HUES6 (cell line): ENCODE measurements at regions not wholly inside any gene's neighbourhood (a gene's known extent, or its start where the extent isn't known, plus 50 kb on each side); places are given as distances from the start of the nearest gene placed in this dataset.

Experiments used
- H3K27ac ChIP-seq: 2 replicates; pipeline ENCODE4 v1.7.0; 2013; ENCODE audit warnings: low read depth, mild to moderate bottlenecking, low read length, inconsistent platforms
- H3K27me3 ChIP-seq: 2 replicates; pipeline ENCODE4 v1.6.1; 2013; ENCODE audit warnings: low read length; ENCODE audit not compliant: control insufficient read depth, insufficient read depth
- H3K36me3 ChIP-seq: 2 replicates; pipeline ENCODE4 v1.6.1; 2013; ENCODE audit warnings: low read length; ENCODE audit not compliant: control insufficient read depth, insufficient read depth
- H3K4me1 ChIP-seq: 2 replicates; pipeline ENCODE4 v1.6.1; 2013; ENCODE audit warnings: low read length; ENCODE audit not compliant: control insufficient read depth, insufficient read depth
- H3K4me3 ChIP-seq: 2 replicates; pipeline ENCODE4 v1.5.1; 2013; ENCODE audit warnings: low read depth, low read length
- H3K9ac ChIP-seq: one replicate; pipeline ENCODE4 v1.6.1; 2013; ENCODE audit warnings: mild to moderate bottlenecking, low read length
- H3K9me3 ChIP-seq: 2 replicates; pipeline ENCODE4 v1.6.1; 2013; ENCODE audit warnings: low read depth, low read length; ENCODE audit not compliant: control insufficient read depth, insufficient read depth

DNA sequence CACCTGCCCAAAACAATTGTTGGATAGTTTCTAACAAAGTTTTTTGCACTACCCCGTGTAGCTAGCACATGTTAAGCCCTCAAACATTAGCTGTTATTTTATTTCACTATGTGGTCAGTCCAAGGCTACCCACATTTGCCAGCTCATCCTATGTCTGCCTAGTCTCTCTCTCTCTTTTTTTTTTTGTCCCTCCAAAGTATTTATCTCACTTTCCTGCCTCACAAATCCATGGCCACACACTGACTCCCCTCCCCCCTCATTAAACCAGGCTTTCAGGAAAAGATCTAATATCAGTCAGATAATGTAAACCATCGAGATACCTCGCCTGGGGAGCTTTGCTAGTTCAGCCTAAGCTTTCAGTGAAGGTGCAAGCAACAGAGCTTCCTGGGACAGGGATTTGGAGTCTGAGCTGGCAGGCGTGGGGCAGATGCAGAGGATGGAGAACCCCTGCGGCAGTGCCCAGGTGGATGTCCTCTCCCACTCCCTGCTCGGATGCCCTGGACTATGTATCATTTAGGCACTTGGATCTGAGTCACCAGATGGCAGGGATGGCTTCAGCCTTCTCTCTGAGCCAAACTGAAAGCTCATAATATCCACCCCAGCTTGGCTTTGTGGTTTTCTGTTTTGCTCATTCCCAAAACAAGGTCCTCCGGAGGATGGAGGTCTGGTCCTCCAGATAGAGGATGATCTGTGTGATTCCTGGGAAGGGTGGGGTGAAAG, 73.7 kb upstream of the FOXF1 start:
- Histone ChIP-seq H3K36me3 (no peaks in the 10 kb centered on the region), H3K9me3 (no peaks in the 10 kb centered on the region), H3K9ac (no peak overlapping the region), H3K4me1 (peaks cover 2% of the 10 kb centered on the region; the same call in 1 of the 2 replicates), H3K27me3 (peaks cover 35% of the 10 kb centered on the region; the same call in 1 of the 2 replicates), H3K4me3 (no peak overlapping the region), H3K27ac (no peak overlapping the region)

DNA sequence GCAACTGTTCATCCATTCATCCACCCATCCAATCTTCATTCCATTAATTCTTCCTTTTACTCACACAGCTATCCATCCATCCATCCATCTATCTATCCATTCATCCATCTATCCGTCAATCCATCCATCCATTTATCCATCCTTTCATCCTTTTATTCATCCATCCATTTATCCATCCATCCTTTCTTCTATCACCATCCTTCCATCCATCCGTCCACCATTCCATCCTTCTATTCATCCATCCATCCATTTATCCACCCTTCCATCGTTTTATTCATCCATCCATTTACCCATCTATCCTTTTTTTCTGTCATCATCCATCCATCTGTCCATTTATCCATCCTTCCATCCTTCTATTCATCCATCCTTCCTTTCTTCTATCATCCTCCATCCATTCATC, 73.0 kb upstream of the FOXF1 start:
- H3K9me3 ChIP-seq, result no peaks in the 10 kb centered on the region
- H3K27me3 ChIP-seq, result peaks cover 34% of the 10 kb centered on the region; the same call in 1 of the 2 replicates
- no peaks in the 10 kb centered on the region for H3K4me1 ChIP-seq
- H3K27ac ChIP-seq, result no peak overlapping the region
- H3K9ac ChIP-seq, result no peak overlapping the region
- no peaks in the 10 kb centered on the region for H3K36me3 ChIP-seq
- H3K4me3 ChIP-seq, result no peak overlapping the region

DNA sequence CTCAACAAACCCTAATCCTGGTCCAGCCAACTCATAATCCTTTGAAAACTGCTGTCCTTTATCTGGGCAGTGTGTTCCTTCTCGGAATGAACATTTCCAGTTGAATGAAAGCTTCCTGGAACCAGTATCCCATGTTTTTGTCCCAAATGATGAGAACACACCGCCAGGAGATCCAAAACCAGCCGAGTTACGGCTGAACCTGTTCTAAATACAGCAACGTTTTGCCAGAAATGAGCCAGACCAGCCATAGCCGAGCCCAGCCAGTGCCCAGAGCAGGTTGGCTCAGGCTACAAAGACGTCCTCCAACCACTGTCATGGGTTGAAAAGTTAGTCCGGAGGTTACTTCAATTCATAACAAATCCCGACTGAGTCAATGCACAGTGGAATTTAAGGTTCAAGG, 67.6 kb upstream of the FOXF1 start:
- H3K27ac ChIP-seq, result no peak overlapping the region
- no peak overlapping the region for H3K9ac ChIP-seq
- H3K4me1 ChIP-seq, result no peaks in the 10 kb centered on the region
- H3K4me3 ChIP-seq, result no peak overlapping the region
- peaks cover 18% of the 10 kb centered on the region; the same call in 1 of the 2 replicates for H3K27me3 ChIP-seq
- no peaks in the 10 kb centered on the region for H3K36me3 ChIP-seq
- H3K9me3 ChIP-seq, result peaks cover 10% of the 10 kb centered on the region

GRCh38 chr16:86443508-86444147, 66.7 kb upstream of the FOXF1 start:
- Histone ChIP-seq H3K36me3 (no peaks in the 10 kb centered on the region), H3K27me3 (peaks cover 9% of the 10 kb centered on the region; the same call in 1 of the 2 replicates), H3K4me3 (no peak overlapping the region), H3K9me3 (peaks cover 10% of the 10 kb centered on the region), H3K9ac (no peak overlapping the region), H3K27ac (no peak overlapping the region), H3K4me1 (no peaks in the 10 kb centered on the region)

- H3K27ac ChIP-seq, result no peak overlapping the region
- H3K27me3 ChIP-seq, result peaks cover 6% of the 10 kb centered on the region; the same call in 1 of the 2 replicates
- H3K4me3 ChIP-seq, result no peak overlapping the region
These were observed 66.1 kb upstream of the FOXF1 start for GRCh38 chr16:86444261-86444660.

GRCh38 chr16:86444661-86445060, 65.7 kb upstream of the FOXF1 start:
- H3K4me3 ChIP-seq, result no peak overlapping the region
- H3K27me3 ChIP-seq, result peaks cover 3% of the 10 kb centered on the region; the same call in 1 of the 2 replicates
- no peaks in the 10 kb centered on the region for H3K4me1 ChIP-seq
- H3K9me3 ChIP-seq, result peaks cover 10% of the 10 kb centered on the region
- H3K36me3 ChIP-seq, result no peaks in the 10 kb centered on the region
- no peak overlapping the region for H3K27ac ChIP-seq
- H3K9ac ChIP-seq, result no peak overlapping the region

More at GRCh38 chr16:86444261-86444660, 66.1 kb upstream of the FOXF1 start:
- Histone ChIP-seq H3K36me3 (no peaks in the 10 kb centered on the region), H3K4me1 (no peaks in the 10 kb centered on the region), H3K9ac (no peak overlapping the region), H3K9me3 (peaks cover 10% of the 10 kb centered on the region)

DNA sequence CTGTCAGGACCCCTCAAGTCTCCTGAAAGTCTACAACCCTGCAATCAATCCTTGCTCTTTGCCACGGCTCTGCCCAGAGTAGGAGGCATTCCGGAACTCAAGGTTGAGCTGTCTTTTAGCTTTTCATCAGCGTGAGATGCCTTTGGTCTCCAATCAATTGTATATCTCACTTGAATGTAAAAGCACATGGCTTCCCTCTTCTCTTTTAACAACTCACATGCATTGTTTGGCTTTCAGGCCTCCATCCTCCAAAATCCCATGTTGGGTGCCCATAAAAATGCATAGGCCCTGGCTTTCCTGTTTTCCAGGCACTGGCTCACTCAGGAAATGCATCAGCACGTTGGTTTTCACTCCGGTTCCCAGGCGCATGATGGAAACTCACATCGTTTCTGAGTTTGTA, 64.0 kb upstream of the FOXF1 start:
- H3K27ac ChIP-seq, result no peak overlapping the region
- H3K4me1 ChIP-seq, result no peaks in the 10 kb centered on the region
- H3K9me3 ChIP-seq, result peaks cover 10% of the 10 kb centered on the region
- H3K9ac ChIP-seq, result no peak overlapping the region
- H3K4me3 ChIP-seq, result no peak overlapping the region
- H3K27me3 ChIP-seq, result no peaks in the 10 kb centered on the region; the same call in 1 of the 2 replicates
- H3K36me3 ChIP-seq, result no peaks in the 10 kb centered on the region

DNA sequence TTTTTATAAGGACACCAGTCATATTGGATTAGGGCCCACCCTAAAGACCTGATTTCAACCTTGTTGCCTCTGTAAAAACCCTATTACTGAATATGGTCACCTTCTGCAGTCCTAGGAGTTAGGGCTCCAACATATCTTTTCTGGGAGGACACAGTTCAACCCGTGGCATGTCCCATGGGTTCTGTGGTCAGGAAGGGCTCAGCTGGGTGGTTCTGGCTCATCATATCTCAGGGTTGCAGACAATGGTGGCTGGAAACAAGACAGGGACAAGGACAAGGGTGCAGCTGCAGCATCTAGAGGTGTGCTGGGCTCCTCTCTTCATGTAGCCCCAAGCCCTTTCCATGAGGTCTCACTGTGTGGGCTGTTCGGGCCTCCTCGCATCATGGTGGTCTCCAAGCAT, 63.1 kb upstream of the FOXF1 start:
- Histone ChIP-seq H3K4me1 (no peaks in the 10 kb centered on the region), H3K36me3 (no peaks in the 10 kb centered on the region), H3K27ac (no peak overlapping the region), H3K27me3 (peaks cover under 1% of the 10 kb centered on the region; the same call in 1 of the 2 replicates), H3K4me3 (no peak overlapping the region), H3K9me3 (peaks cover 10% of the 10 kb centered on the region), H3K9ac (no peak overlapping the region)

DNA sequence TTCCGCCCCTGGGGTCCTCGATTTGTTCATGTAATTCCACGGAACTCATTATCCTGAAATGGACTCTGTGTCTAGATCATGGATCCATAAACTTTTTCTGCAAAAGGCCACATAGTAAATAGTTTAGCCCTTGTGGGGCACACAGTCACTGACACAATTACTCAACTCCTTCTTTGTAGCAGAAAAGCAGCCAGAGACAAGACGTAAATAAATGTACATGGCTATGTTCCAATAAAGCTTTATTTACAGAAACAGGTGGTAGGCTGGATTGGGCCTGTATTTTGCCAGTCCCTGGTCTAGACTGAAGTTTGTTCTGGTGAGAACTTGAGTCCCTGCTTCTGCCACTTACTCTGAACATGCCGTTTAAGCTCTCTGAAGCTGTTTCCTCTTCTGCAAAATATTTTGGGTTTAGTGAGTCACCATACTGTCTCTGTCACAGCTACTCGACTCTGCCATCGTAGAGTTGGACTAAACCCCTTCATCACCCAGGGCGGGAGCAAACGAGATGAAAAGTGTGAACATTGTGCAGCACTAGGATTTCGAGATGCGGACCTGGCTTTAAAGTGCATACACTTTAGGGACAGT, 61.9 kb upstream of the FOXF1 start:
- Histone ChIP-seq H3K9ac (no peak overlapping the region), H3K4me1 (no peaks in the 10 kb centered on the region), H3K27me3 (peaks cover 3% of the 10 kb centered on the region; the same call in 1 of the 2 replicates), H3K9me3 (peaks cover 10% of the 10 kb centered on the region), H3K27ac (no peak overlapping the region), H3K36me3 (no peaks in the 10 kb centered on the region), H3K4me3 (no peak overlapping the region)

GRCh38 chr16:86449446-86450095, 60.8 kb upstream of the FOXF1 start:
- Histone ChIP-seq H3K27me3 (peaks cover 8% of the 10 kb centered on the region; the same call in 1 of the 2 replicates), H3K4me3 (no peak overlapping the region), H3K9ac (no peak overlapping the region), H3K36me3 (no peaks in the 10 kb centered on the region), H3K4me1 (no peaks in the 10 kb centered on the region), H3K27ac (no peak overlapping the region), H3K9me3 (peaks cover 10% of the 10 kb centered on the region)
